ENCODE measurements at regions not wholly inside any gene's neighbourhood (a gene's known extent, or its start where the extent isn't known, plus 50 kb on each side); places are given as distances from the start of the nearest gene placed in this dataset.

DNA sequence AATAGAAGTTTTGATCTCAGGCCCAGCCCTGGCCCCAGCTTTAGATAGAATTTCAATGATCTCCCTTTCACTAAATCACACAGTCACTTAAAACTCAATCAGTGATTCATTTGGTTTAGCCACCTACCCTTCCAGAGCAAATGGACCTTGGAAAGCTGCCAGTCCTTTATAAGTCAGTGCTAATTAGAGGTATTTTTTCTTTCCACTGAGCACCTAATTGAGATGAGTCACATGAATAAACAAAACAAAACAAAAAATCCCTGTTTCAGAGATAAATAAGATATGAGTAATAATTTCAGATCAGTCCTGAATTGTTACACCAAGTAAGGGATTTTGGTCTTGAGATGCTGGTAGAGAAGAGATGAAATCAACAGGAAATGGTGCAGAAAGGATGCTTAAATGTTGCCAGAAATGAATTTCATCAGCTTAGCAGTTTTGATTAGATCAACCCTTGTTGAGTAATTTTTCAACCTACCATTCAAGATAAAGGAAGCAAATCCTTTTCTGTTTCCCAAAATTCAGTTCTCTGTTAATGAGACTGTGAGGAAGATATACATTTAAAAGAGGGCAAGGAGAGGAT lies 352.0 kb upstream of the COL8A1 start:
- Histone ChIP-seq H3K79me2 (ENCODE audit: insufficient read depth, low read length) (no peaks in the 10 kb centered on the region), H3K9me2 (replicated peaks; ENCODE audit: insufficient read depth, low read length) (no peaks in the 10 kb centered on the region), H3K9ac (ENCODE audit: low read length) (no peak overlapping the region), H2AFZ (ENCODE audit: low read depth, low read length, severe bottlenecking) (no peak overlapping the region), H3K27me3 (ENCODE audit: low read length) (no peaks in the 10 kb centered on the region), H4K20me1 (ENCODE audit: low read depth, low read length) (no peaks in the 10 kb centered on the region), H3K27ac (ENCODE audit: low read depth, low read length) (no peak overlapping the region), H3K9me3 (ENCODE audit: insufficient read depth, low read length) (no peaks in the 10 kb centered on the region), H3F3A (ENCODE audit: insufficient read depth) (no peaks in the 10 kb centered on the region), H3K36me3 (ENCODE audit: low read length) (no peaks in the 10 kb centered on the region), H3K4me3 (ENCODE audit: insufficient read depth, low read length, poor library complexity, severe bottlenecking) (no peak overlapping the region), H3K4me2 (ENCODE audit: low read depth, low read length, poor library complexity, severe bottlenecking) (no peak overlapping the region)
- TF ChIP-seq, protein P1, sequence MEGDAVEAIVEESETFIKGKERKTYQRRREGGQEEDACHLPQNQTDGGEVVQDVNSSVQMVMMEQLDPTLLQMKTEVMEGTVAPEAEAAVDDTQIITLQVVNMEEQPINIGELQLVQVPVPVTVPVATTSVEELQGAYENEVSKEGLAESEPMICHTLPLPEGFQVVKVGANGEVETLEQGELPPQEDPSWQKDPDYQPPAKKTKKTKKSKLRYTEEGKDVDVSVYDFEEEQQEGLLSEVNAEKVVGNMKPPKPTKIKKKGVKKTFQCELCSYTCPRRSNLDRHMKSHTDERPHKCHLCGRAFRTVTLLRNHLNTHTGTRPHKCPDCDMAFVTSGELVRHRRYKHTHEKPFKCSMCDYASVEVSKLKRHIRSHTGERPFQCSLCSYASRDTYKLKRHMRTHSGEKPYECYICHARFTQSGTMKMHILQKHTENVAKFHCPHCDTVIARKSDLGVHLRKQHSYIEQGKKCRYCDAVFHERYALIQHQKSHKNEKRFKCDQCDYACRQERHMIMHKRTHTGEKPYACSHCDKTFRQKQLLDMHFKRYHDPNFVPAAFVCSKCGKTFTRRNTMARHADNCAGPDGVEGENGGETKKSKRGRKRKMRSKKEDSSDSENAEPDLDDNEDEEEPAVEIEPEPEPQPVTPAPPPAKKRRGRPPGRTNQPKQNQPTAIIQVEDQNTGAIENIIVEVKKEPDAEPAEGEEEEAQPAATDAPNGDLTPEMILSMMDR (IDR thresholded peaks at IDR 0.05; ENCODE audit: insufficient read depth, low read length, poor library complexity, severe bottlenecking), result no peak
- no peak for TF ChIP-seq EZH2phosphoT487 (conservative IDR thresholded peaks at IDR 0.05; ENCODE audit: low read length)

DNA sequence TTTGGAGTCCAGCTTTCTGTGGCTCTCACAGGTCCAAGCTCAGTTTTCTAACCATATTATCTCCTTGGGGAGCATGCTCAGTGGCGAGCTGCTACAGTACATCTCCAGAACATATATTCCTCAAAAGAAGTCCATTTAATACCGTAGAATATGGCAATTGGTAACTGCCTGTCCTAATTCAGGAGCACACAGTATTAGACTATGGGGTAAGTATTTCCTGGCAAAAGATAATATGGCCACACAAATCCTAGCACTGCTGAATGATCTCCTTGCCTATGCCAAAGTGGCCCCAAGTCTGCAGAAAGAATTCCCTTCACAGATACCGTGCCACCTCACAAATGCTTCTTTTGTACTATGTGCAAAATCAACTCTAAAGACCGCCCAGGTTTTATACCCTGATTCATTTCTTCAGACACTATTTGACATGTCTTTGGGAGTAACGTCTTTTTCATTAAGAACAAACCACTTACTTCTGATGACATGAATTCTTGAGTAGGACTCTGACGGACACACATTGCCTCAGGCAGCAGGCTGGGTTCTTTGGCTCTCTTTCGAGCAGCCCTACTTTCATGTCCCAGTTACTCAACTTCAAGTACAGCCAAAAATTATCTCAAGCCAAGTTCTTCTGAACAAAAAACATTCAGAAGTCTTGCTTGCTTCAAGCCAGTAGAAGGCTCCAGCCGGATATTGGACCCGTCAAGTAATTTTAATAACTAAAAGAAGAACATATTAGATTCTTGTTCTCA lies 368.3 kb upstream of the DCBLD2 start:
- no peak overlapping the region for H3K27ac ChIP-seq (ENCODE audit: low read depth, low read length)
- no peaks in the 10 kb centered on the region for H3K79me2 ChIP-seq (ENCODE audit: insufficient read depth, low read length)
- no peaks in the 10 kb centered on the region for H3K36me3 ChIP-seq (ENCODE audit: low read length)
- no peak overlapping the region for H3K4me2 ChIP-seq (ENCODE audit: low read depth, low read length, poor library complexity, severe bottlenecking)
- no peak overlapping the region for H3K4me3 ChIP-seq (ENCODE audit: insufficient read depth, low read length, poor library complexity, severe bottlenecking)
- H3K27me3 ChIP-seq (ENCODE audit: low read length), result no peaks in the 10 kb centered on the region
- H3K9me2 ChIP-seq (replicated peaks; ENCODE audit: insufficient read depth, low read length), result no peaks in the 10 kb centered on the region
- H3K9ac ChIP-seq (ENCODE audit: low read length), result no peak overlapping the region
- no peaks in the 10 kb centered on the region for H4K20me1 ChIP-seq (ENCODE audit: low read depth, low read length)
- no peaks in the 10 kb centered on the region for H3K9me3 ChIP-seq (ENCODE audit: insufficient read depth, low read length)
- TF ChIP-seq, protein P1 (IDR thresholded peaks at IDR 0.05; ENCODE audit: insufficient read depth, low read length, poor library complexity, severe bottlenecking), result no peak
- no peak for TF ChIP-seq EZH2phosphoT487 (conservative IDR thresholded peaks at IDR 0.05; ENCODE audit: low read length)
- H3F3A ChIP-seq (ENCODE audit: insufficient read depth), result no peaks in the 10 kb centered on the region
- H2AFZ ChIP-seq (ENCODE audit: low read depth, low read length, severe bottlenecking), result no peak overlapping the region

DNA sequence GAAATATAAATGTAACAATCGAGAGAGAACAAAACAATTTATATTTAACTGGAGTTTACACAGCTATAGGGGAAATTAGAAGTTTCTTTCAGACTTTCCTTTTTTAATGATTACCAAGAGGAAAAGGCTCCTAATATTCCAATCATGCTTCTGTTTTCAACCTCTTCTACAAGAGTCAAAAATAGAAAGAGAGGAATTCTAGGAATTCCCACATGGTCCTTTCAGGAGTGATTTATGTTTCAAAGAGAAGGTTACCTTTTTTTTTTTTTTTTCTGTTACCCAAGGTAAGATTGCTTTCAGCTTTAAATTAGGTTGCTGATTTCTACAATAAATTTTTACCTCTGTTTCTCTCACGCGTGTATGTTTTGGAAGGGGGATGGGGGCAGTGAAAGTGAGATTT lies 355.3 kb upstream of the DCBLD2 start:
- Histone ChIP-seq H2AFZ (ENCODE audit: low read depth, low read length, severe bottlenecking) (no peak overlapping the region), H3K9me2 (replicated peaks; ENCODE audit: insufficient read depth, low read length) (no peaks in the 10 kb centered on the region), H3K79me2 (ENCODE audit: insufficient read depth, low read length) (no peaks in the 10 kb centered on the region), H3K27ac (ENCODE audit: low read depth, low read length) (no peak overlapping the region), H3K27me3 (ENCODE audit: low read length) (no peaks in the 10 kb centered on the region), H3K36me3 (ENCODE audit: low read length) (no peaks in the 10 kb centered on the region), H3K9me3 (ENCODE audit: insufficient read depth, low read length) (no peaks in the 10 kb centered on the region), H3K9ac (ENCODE audit: low read length) (no peak overlapping the region), H3K4me3 (ENCODE audit: insufficient read depth, low read length, poor library complexity, severe bottlenecking) (no peak overlapping the region), H4K20me1 (ENCODE audit: low read depth, low read length) (no peaks in the 10 kb centered on the region), H3F3A (ENCODE audit: insufficient read depth) (no peaks in the 10 kb centered on the region), H3K4me2 (ENCODE audit: low read depth, low read length, poor library complexity, severe bottlenecking) (no peak overlapping the region)
- TF ChIP-seq, protein P1 (IDR thresholded peaks at IDR 0.05; ENCODE audit: insufficient read depth, low read length, poor library complexity, severe bottlenecking), result no peak
- no peak for TF ChIP-seq EZH2phosphoT487 (conservative IDR thresholded peaks at IDR 0.05; ENCODE audit: low read length)

Measured in SU-DHL-6 (cell line).